Ecto neural progenitor cell (in vitro differentiated cells): ENCODE measurements at regions not wholly inside any gene's neighbourhood (a gene's known extent, or its start where the extent isn't known, plus 50 kb on each side); places are given as distances from the start of the nearest gene placed in this dataset.
"Not testable (repeated sequence)": the region's sequence is repeated elsewhere in the genome, so short reads cannot be mapped to it uniquely, and the experiment has no call there.

Experiments used
- DNase-seq: peaks from one replicate; pipeline ENCODE4 v3.0.0-alpha.2; 2018; ENCODE audit warnings: low spot score

GRCh38 chr4:94152466-94152865 is 55.2 kb upstream of the SMARCAD1 start:
- DNase-seq = no peak

GRCh38 chr4:94155404-94155803 is 52.3 kb upstream of the SMARCAD1 start:
- not testable (repeated sequence) for DNase-seq

GRCh38 chr4:94156826-94157225 is 50.8 kb upstream of the SMARCAD1 start:
- no peak for DNase-seq
